Astrocyte (in vitro differentiated cells and primary cell): ENCODE measurements at regions not wholly inside any gene's neighbourhood (a gene's known extent, or its start where the extent isn't known, plus 50 kb on each side); places are given as distances from the start of the nearest gene placed in this dataset.

Source experiments
- DNase-seq: peaks from one replicate; pipeline ENCODE4 v3.0.0-alpha.2; 2010; ENCODE audit warnings: low read depth
- FAIRE-seq: peaks from 2 replicates; lab custom pipeline; 2011; peaks lifted over from hg19 to GRCh38; lab: Jason Lieb, UNC
- H2AFZ ChIP-seq: 2 replicates; pipeline ENCODE4 v1.6.0; 2012; ENCODE audit warnings: low read depth, low read length, inconsistent platforms
- H3K27ac ChIP-seq: 2 replicates; pipeline ENCODE4 v1.5.1; 2011; ENCODE audit warnings: low read depth, low read length, inconsistent platforms
- H3K27me3 ChIP-seq: 2 replicates; pipeline ENCODE4 v1.6.0; 2011; ENCODE audit warnings: low read length, inconsistent platforms; ENCODE audit not compliant: insufficient read depth
- H3K36me3 ChIP-seq: 2 replicates; pipeline ENCODE4 v1.5.1; 2011; ENCODE audit warnings: low read length, inconsistent platforms; ENCODE audit not compliant: insufficient read depth
- H3K4me1 ChIP-seq: 2 replicates; pipeline ENCODE4 v1.5.1; 2011; ENCODE audit warnings: low read length, inconsistent platforms; ENCODE audit not compliant: insufficient read depth
- H3K4me2 ChIP-seq: 2 replicates; pipeline ENCODE4 v1.6.0; 2012; ENCODE audit warnings: low read length, inconsistent platforms
- H3K4me3 ChIP-seq: 2 replicates; pipeline ENCODE4 v1.5.1; 2011; ENCODE audit warnings: low read depth, mild to moderate bottlenecking, low read length, inconsistent platforms; ENCODE audit not compliant: insufficient read depth
- H3K79me2 ChIP-seq: 2 replicates; pipeline ENCODE4 v1.6.0; 2012; ENCODE audit warnings: mild to moderate bottlenecking, low read length, inconsistent platforms; ENCODE audit not compliant: insufficient read depth
- H3K9ac ChIP-seq: 2 replicates; pipeline ENCODE4 v1.6.0; 2012; ENCODE audit warnings: mild to moderate bottlenecking, low read length, inconsistent platforms
- H3K9me3 ChIP-seq: 2 replicates; pipeline ENCODE4 v1.5.1; 2012; ENCODE audit warnings: low read depth, mild to moderate bottlenecking, low read length, inconsistent platforms; ENCODE audit not compliant: insufficient read depth
- H4K20me1 ChIP-seq: 2 replicates; pipeline ENCODE4 v1.6.0; 2012; ENCODE audit warnings: low read length, inconsistent platforms; ENCODE audit not compliant: insufficient read depth
- H3K27ac Mint-ChIP-seq: one replicate; pipeline ENCODE4 v1.8.0; 2021; ENCODE audit warnings: mild to moderate bottlenecking, mixed read lengths; ENCODE audit not compliant: unreplicated experiment
- H3K27me3 Mint-ChIP-seq: one replicate; pipeline ENCODE4 v1.8.0; 2021; ENCODE audit warnings: low read depth, mixed read lengths; ENCODE audit not compliant: unreplicated experiment
- H3K36me3 Mint-ChIP-seq: one replicate; pipeline ENCODE4 v1.8.0; 2021; ENCODE audit warnings: low read depth, mixed read lengths; ENCODE audit not compliant: unreplicated experiment
- H3K4me1 Mint-ChIP-seq: one replicate; pipeline ENCODE4 v1.8.0; 2021; ENCODE audit warnings: low read depth, mixed read lengths; ENCODE audit not compliant: unreplicated experiment
- H3K4me3 Mint-ChIP-seq: one replicate; pipeline ENCODE4 v1.8.0; 2021; ENCODE audit warnings: mild to moderate bottlenecking, moderate library complexity, mixed read lengths; ENCODE audit not compliant: unreplicated experiment
- H3K9me3 Mint-ChIP-seq: one replicate; pipeline ENCODE4 v1.8.0; 2021; ENCODE audit warnings: mild to moderate bottlenecking, mixed read lengths; ENCODE audit not compliant: unreplicated experiment
- CTCF ChIP-seq: IDR thresholded peaks from 2 replicates; pipeline ENCODE4 v1.5.1; 2011; ENCODE audit warnings: low read depth, mild to moderate bottlenecking, inconsistent platforms, low read length, moderate library complexity; ENCODE audit not compliant: insufficient read depth
- EZH2 ChIP-seq: IDR thresholded peaks from 2 replicates; pipeline ENCODE4 v1.6.1; 2012; ENCODE audit warnings: mild to moderate bottlenecking, low read length, inconsistent platforms; ENCODE audit not compliant: insufficient read depth

- no peak for FAIRE-seq
- no peak overlapping the region for H3K27ac ChIP-seq
- Mint-ChIP-seq H3K4me1 (no peaks in the 10 kb centered on the region), H3K27ac (no peak overlapping the region), H3K27me3 (no peaks in the 10 kb centered on the region), H3K36me3 (no peaks in the 10 kb centered on the region), H3K4me3 (no peak overlapping the region), H3K9me3 (peaks cover 1% of the 10 kb centered on the region)
- no peak overlapping the region for H2AFZ ChIP-seq
- no peak overlapping the region for H3K4me2 ChIP-seq
- no peaks in the 10 kb centered on the region for H3K79me2 ChIP-seq
- H3K27me3 ChIP-seq, result no peaks in the 10 kb centered on the region
- DNase-seq, result no peak
- no peak for TF ChIP-seq CTCF
- no peak for TF ChIP-seq EZH2
- no peaks in the 10 kb centered on the region for H3K9me3 ChIP-seq
- H3K4me1 ChIP-seq, result no peaks in the 10 kb centered on the region
- H3K36me3 ChIP-seq, result no peaks in the 10 kb centered on the region
- no peaks in the 10 kb centered on the region for H4K20me1 ChIP-seq
- no peak overlapping the region for H3K9ac ChIP-seq
- H3K4me3 ChIP-seq, result no peak overlapping the region
These were observed 345.2 kb upstream of the PMFBP1 start for GRCh38 chr16:72517154-72517553.

GRCh38 chr16:72511171-72511570, 339.2 kb upstream of the PMFBP1 start:
- Histone ChIP-seq H2AFZ (no peak overlapping the region), H3K4me1 (no peaks in the 10 kb centered on the region), H3K4me3 (no peak overlapping the region), H3K27me3 (no peaks in the 10 kb centered on the region), H3K9me3 (no peaks in the 10 kb centered on the region), H3K36me3 (no peaks in the 10 kb centered on the region), H3K4me2 (no peak overlapping the region), H3K27ac (no peak overlapping the region), H3K79me2 (no peaks in the 10 kb centered on the region), H4K20me1 (no peaks in the 10 kb centered on the region), H3K9ac (no peak overlapping the region)
- TF ChIP-seq CTCF, result no peak
- TF ChIP-seq EZH2, result no peak
- Mint-ChIP-seq H3K4me3 (no peak overlapping the region), H3K9me3 (no peaks in the 10 kb centered on the region), H3K4me1 (no peaks in the 10 kb centered on the region), H3K27ac (no peak overlapping the region), H3K36me3 (no peaks in the 10 kb centered on the region), H3K27me3 (no peaks in the 10 kb centered on the region)
- DNase-seq (no peak), FAIRE-seq (no peak)

GRCh38 chr16:72508191-72508590, 336.2 kb upstream of the PMFBP1 start:
- H3K27ac ChIP-seq, result no peak overlapping the region
- no peak overlapping the region for H3K4me2 ChIP-seq
- no peak overlapping the region for H3K4me3 Mint-ChIP-seq
- no peaks in the 10 kb centered on the region for H3K9me3 Mint-ChIP-seq
- no peaks in the 10 kb centered on the region for H3K79me2 ChIP-seq
- no peak overlapping the region for H3K4me3 ChIP-seq
- no peak for FAIRE-seq
- no peaks in the 10 kb centered on the region for H4K20me1 ChIP-seq
- DNase-seq, result peak; percentile 46
- H3K27me3 Mint-ChIP-seq, result no peaks in the 10 kb centered on the region
- H3K4me1 ChIP-seq, result no peaks in the 10 kb centered on the region
- H3K36me3 Mint-ChIP-seq, result no peaks in the 10 kb centered on the region
- no peak overlapping the region for H3K27ac Mint-ChIP-seq
- no peaks in the 10 kb centered on the region for H3K27me3 ChIP-seq
- H3K36me3 ChIP-seq, result no peaks in the 10 kb centered on the region
- no peaks in the 10 kb centered on the region for H3K9me3 ChIP-seq
- no peak overlapping the region for H3K9ac ChIP-seq
- TF ChIP-seq CTCF (no peak), EZH2 (no peak)
- H2AFZ ChIP-seq, result no peak overlapping the region
- no peaks in the 10 kb centered on the region for H3K4me1 Mint-ChIP-seq
